ENCODE measurements at regions not wholly inside any gene's neighbourhood (a gene's known extent, or its start where the extent isn't known, plus 50 kb on each side); places are given as distances from the start of the nearest gene placed in this dataset.

DNA sequence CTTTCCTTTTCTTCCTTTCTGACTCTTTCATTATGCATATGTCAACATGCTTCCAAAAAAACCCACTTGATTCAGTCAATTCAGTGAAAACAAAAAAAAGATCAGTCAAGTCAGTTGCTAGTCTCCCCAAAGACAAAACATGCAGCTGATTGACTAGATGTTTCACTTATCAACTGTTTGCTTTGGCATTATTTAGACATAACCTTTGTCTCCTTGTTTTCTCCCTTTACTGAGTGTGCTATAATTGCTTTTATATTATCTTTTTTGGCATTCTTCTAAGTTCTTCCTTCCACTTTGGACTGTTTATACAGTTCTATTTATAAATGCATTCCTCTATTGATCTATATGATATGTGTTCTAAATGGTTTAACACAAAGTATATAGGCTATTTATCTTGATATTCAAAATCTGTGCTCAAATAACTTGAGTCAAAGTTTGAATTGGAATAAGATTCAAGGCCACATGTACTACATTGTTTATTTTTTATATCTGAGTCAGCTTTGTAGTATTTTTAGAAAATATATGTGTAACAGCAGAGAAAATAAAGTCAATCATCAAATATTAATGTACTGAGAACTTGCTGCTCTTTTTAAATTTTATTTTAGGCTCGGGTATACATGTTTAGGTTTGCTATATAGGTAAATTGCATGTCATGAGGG is 260.5 kb downstream of the CENPW start:
- TF ChIP-seq CTCF (IDR thresholded peaks at IDR 0.05; ENCODE audit: low read depth, low read length, poor library complexity, severe bottlenecking) (no peak), EZH2phosphoT487 (IDR thresholded peaks at IDR 0.05; ENCODE audit: borderline replicate concordance, low read length) (no peak)
